SKM-1 treated with dmso at 0.1 percent for 144 hours (cell line): ENCODE measurements at regions not wholly inside any gene's neighbourhood (a gene's known extent, or its start where the extent isn't known, plus 50 kb on each side); places are given as distances from the start of the nearest gene placed in this dataset.
A peak's percentile ranks its signal among the peaks of the same experiment; 100 is the strongest.

Experiments
- DNase-seq: peaks from one replicate; lab custom pipeline; 2025; ENCODE audit not compliant: unreplicated experiment; lab: John Stamatoyannopoulos, UW

DNA sequence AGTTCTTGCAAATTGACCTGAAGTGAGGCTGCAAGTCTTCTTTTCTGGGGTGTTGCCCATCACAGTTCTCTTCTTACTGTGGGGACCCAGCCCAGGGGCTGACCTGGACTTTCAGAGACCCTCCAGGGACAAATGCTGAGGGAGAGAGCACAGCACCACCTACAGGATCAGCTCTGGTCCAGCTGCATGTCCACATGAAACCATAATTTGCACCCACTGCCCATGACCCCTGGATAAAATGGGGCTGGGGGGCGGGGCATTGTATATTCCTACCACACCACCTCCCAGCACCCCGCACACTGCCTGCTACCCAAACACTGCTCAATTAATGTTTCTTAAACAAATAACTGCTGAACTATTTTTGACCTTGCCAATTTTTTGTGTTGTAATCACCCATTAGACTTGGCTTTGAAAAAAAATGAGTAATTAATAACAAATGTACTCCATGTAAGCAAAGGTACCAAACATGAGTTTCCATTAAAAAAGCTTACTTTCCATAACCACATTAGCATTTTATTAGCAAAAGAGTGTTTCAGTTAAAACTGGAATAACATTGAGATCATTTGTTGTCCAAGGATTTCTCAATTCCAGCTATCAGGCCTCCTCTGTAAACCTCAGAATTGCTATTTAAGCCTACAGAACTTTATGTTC is 168.0 kb upstream of the RAB4A start:
- no peak for DNase-seq

DNA sequence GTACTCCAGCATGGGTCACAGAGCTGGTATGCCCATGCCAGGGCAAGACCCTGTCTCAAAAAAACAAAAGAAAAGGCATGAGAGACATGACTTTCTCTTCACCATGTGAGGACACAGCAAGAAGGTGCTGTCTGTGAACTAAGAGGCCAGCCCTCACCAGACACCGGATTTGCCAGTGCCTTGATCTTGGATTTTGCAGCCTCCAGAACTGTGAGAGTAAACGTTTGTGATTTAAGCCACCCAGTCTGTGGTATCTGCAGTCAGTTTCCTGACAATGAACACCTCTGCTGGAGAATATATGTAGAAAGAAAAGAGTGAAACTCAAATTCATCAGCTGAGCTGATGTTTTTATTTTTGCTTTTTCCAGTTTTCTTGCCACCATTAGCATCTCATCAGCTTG is 166.3 kb upstream of the RAB4A start:
- DNase-seq = no peak

DNA sequence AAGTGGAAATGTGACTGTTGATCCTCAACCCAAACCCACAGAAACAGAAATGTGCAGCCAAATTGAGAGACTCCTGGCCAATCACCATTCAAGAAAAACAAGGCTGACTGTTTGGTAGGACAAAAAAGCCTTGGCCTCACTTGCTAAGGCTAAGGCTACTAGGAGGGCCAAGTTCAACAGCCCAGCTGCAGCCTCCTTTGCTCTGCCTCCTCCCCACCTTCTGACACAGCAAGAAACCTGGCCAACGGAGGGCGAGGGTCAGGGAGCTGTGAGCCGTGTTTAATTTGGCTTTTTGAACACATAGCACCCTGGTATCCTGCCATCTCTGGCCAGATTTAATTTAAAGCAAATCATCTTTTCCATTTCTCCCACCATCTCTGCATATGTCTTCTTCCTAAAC is 165.8 kb upstream of the RAB4A start:
- DNase-seq = no peak

DNA sequence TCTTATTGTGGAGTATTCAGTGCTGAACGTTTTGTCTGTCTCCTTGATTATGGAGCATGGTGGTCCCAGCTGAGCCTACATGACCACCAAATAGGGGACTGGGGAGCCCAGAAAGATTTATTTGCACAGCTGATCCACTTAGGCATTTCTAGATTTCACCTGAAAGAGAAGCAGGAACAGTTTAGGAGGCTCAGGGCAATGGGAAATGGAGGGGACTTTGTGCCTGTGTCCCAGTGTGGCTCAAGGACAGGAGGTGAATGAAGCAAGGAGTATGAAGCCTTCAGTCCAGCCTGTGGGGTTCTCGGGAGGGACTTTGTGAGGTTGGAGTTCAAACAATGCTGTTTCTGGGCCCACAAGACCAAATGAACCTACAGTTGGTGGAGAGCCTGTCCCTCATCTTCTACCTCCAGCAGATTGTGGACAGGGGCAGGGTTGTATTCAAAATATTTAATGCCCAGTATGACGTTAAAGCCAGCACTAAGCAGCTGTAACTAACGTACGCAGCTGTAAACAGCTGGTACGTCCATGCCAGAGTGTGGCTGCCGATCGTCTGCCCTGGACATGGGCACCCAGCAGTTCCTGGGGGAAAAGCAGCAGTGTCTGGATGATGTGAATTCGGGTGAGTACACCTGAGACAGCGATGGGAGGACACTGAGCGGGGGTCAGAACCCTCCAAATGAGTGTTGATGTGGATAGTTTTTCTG is 164.9 kb upstream of the RAB4A start:
- no peak for DNase-seq

DNA sequence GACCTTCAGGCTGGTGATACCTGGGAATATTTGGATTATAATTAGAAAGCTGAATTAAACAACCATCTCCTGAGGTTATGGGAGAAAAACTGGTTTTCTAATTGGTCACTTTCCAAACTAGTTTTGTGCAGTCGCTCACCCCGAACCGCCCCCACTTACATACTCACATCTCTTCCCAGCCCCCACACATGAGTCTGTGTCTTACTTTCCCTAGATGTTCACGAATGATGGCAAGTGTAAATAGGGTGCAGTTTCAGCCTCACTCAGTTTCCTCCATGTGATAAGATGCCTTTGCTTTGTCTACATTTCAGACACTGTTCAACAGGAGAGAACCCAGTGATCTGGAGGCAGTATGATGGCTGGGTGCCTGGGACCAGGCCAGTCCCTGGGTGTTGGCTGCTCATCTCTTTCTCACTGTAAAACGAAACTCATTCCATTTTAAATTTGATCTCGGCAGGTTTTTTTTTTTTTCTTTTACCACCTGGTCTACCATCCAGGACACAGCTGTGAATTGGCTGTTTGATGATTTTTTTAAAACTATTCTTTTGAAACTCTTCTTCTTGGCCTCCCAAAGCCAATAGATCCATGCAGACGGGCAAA is 164.3 kb upstream of the RAB4A start:
- DNase-seq = no peak

DNA sequence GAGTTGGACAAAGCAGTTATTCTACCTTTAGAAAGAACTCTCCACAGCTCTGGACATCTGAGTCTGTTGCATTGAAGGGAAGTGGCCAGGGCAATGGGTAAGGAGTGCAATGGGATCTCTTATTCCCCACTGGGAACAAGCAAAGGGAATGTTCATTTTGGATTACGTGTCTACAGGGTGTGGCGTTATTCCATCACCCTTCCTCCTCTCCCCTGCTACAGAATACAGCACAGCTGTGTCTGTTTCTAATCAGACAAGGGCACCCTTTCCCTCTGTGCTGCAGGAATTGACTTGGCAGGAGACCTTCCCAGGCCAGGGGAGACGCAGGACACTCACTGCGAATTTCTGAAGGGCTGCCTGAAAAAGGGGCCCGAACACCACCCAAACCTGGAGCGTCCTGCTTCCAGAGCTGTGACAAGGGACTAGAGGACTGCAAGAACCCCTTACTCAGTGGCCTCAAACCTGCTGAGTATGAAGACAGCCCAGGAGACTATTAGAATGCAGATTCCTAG is 163.6 kb upstream of the RAB4A start:
- no peak for DNase-seq

DNA sequence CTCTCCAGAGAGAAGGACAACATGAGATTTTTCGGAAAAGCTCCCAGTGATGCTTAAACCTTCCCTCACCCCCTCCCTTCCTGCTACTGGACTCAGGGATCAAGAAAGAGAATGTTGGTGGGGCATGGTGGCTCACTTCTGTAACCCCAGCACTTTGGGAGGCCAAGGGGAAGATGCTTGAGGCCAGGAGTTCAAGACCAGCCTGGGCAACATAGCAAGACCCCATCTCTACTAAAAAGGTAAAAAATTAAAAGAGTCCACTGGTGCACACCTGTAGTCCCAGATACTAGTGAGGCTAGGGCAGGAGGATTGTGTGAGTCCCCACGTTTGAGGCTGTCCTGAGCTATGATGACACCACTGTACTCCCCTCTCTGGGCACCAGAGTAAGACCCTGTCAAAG is 162.9 kb upstream of the RAB4A start:
- no peak for DNase-seq

DNA sequence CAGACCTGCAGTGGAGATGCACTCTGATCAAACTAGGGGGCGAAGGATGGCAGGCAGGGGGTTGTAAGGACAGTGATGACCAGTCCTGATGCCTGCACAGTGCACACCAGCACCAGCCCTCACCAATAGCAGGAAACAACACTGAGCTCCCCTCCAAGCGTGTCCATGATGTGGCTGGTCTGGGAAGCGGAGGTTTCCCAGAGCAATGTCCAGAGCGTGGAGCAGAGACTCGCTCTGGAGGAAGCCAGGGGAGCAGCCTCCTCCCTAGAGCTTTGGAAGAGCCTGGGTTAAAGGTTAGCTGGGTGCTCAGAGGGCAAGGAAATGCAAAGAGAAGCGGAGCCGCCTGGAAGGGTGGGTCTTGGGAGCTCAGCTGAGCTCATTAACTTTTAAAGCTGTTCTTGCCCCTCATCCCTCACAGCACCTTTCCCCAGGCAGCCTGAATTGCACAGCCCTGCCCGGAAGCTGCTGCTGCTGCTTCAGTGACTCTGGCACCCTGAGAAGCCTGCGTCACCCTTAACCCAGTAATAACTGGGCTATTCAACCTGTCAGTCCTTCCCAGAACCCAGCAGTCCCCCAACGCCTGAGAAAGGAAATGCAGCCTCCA is 162.2 kb upstream of the RAB4A start:
- DNase-seq = no peak

DNA sequence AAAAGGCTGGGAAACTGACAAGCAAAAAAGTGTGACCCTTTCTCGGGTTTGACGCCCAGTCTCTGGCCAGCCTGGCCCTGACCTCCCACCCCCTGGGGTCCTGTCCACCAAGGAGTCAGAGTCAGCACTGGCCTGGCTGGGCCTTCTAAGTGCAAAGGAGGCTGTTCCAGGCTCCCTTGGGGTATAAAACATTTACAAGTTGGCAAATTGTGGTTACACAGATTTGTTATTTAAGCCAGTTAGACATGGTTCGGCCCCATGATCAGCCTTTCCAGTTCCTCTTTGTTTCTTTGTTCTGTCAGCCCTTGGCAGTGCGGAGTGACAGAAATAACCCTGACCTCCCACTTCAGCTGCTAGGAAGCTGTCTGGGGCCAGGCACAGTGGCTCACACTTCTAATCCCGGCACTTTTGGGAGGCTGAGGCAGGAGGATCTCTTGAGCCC is 161.6 kb upstream of the RAB4A start:
- peak; percentile 25 for DNase-seq

DNA sequence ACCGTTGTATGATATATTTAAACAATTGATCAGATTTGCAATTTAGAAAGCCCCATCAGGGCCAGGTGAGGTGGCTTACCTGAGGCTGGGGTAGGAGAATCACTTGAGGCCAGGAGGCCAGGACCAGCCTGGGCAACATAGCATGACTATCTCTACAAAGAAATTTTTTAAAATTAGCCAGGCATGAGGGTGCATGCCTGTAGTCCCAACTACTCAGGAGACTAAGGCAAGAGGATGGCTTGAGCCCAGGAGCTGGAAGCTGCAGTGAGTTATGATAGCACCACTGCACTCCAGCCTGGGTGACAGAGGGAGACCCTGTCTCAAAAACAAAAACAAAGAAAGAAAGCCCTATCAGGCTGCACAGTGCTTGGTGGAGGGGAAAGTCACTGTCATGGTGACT is 159.9 kb upstream of the RAB4A start:
- no peak for DNase-seq

DNA sequence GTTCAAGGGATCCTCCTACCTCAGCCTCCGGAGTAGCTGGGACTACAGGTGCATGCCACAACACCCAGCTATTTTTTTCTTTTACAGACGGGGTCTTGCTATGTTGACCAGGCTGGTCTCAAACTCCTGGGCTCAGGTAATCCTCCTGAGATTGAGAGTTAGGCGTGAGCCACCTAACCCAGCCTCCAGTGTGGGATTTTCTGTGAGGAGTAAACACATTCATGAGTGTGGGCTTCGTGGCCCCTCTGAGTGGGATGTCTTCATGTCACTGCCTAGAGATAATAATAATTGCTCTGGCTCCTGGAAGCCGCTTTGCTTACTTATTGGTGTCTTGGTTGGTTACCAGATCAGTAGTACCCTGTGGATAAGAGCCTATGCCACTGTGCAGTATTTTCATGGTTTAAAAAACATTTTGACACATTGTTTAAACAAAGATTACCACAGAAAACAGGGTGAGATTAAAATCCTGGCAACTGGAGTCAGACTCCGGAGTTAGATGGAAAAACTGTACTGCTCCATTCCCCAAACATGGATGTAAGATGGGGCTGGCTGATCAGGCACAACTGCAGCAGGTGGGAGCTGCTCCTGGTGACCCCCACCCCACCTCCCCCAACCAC is 159.1 kb upstream of the RAB4A start:
- DNase-seq = no peak

DNA sequence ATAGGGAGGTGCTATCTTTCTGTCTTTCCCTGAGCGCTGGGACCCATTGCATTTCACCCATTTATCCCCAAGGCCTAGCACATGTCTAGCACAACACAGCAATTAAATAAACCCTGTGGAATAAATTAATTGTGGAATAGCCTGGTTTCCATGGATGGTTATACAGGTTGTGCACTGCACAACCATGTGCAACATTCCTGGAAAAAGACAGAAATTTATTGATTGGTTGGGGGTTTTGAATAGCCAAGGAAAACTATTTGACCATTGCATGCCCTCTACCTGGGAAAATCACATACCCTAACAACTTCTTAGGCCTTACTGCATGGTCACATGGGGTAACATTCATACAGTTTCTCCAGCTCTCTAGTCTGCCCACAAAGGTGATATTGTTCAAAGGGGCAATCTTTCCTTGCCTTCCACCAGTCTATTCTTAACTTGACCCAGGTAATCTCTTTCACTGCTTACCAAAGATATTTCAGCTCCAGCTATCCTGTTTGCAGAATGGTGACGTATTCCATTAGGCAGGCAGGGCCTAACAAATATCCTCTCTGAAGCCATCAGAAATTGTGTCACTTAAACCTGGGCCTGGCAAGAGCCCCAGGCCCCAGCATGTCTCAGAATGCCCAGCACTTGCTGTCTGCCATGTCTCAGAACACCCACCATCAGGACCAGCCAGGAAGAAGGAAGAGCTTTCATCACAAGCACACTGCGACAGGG is 157.9 kb upstream of the RAB4A start:
- no peak for DNase-seq

DNA sequence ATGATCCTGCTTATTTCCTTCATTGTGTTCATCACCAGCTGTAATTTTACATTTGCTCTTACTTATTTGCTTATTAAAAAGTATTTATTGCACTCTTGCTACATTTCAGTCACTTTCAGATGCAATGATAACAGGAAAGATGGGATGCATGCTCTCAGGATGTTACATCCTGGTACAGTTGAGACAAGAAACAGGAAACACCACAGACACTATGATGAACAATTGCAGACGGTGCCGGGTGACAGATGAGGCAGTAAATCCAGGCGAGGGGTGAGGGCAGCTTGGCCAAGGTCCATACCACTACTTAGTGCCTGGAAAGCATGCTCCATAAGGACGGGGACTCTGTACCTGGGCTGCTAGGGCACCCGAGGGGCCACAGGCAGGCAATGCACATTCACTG is 156.6 kb upstream of the RAB4A start:
- no peak for DNase-seq

DNA sequence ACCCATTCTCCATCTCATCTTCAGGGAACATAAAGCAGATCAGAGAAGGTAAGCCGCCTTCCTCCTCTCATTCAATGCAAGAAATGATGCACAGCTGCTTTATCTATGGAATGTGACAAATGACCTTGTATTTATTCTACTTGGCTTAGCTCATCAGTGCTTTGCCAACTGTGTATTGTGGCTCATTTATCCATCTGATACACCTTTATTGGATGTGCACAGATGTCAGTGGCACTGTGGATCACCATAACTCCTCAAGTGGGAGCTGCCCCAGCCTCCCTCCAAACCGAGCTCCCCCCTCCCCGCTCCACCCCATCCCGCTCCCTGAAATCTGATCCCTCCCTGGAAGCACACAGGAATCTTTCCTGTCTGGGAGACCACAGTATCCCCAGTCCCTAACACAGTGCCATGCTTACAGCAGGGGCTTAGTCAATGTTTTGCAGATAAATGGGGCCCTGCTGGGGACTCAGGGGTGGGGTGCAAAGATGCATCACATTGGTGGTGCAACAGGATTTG is 156.0 kb upstream of the RAB4A start:
- DNase-seq = no peak

DNA sequence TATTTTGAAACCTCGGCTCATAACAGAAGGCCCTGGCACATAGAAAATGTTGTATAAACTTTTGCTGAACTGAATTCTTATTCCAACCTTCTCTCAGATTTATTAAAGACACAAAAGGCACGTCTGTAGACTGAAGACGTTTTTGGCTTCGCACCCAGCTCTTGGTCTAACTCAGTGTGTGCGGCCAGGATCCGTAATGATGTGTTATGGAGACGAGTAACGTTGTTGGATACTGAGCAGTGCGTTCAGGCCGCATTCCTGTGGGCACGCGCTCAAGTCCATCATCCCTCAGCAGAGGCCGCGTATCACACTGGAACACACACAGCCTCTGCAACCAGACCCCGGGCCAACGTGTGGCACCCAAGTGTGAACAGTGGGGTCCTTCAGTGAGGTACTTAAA is 154.8 kb upstream of the RAB4A start:
- no peak for DNase-seq

DNA sequence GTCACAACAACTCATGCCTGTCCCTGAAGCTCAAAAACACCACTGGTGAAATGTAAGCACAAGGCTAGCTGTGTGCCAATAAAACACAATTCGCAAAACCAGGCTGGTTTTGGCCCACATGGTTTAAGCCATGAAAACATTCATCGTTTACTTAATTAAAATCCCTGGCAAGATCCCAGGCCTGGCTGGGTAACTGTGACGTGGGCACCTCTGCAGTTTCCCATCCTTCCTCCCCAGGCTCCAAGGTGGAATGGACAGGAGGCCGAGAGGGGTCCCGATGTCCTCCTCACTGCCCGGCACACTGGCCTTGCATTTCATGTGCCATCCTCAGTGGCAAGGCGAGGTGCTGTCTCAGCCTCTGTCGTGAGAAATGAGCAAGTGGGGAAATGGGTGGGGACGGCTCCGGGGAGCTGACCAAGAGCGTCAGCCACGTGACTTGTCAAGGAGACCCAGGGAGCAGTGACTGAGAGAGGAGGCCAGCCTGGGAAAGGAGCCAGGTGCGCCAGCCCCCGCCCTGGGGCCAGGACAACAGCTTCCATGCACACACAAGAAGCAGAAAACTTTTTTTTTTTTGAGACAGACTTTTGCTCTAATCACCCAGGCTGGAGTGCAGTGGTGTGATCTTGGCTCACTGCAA is 153.1 kb upstream of the RAB4A start:
- no peak for DNase-seq

DNA sequence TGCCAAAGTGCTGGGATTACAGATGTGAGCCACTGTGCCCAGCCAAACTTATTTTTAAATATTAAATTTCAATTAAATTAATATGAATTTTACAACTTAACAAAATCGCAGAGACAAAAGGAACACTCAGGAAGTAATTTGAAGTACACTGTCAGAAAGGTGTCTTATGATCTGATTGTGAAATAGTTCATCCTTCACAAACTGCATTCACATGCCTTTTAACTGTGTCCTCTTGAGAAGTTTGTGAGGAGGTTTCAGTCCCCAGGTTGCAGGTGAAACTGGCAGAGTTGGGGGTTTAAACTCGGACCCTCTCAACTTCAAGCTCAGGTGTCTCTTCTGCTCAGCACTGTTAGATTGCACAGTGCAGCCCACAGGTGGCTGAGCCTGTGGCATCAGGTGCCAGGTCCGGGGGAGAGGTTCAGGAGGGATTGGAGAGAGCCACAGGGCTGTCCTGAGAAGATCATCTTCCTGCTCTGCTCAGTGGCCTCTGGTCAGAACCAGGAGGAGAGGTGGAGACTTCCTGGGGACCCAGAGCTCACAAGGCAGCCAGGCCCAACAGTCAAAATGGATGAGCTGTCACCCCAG is 152.3 kb upstream of the RAB4A start:
- no peak for DNase-seq

DNA sequence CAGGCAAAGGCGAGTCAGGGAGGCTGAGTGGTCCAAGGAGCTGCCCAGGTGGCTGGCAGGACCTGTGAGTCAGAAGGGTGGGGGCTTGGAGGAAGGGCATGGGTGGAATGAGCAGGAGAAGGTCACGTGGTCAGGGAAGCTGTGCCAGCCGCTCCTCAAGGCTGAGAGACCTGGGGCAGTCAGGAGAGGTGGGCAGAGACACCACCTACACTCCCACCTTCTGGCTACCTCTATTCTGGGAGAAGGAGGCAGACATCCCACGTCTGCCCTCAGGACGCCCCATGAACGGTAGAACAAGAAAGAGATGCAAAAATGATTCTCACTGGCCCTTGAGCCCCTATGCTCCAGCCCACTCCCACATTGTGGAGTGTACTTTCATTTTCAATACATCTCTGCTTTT is 151.8 kb upstream of the RAB4A start:
- no peak for DNase-seq

DNA sequence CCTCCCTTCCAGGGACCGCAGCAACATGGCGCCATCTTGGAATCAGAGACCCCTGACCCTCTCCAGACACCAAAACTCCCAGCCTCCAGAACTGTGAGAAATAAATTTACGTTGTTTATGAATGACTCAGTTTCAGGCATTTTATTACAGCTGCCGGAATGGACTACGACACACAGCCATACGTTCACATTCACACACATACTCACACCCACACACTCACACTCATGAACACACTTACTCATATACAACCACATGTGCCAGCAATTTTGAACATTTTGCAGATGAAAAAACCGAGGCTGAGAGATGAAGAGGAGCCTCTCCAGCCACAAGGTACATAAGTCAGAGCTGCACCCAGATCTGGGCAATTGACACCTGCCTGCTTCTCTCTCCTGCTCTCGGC is 151.0 kb upstream of the RAB4A start:
- DNase-seq = no peak
